Pancreas (tissue), 10 donors: ENCODE measurements at regions not wholly inside any gene's neighbourhood (a gene's known extent, or its start where the extent isn't known, plus 50 kb on each side); places are given as distances from the start of the nearest gene placed in this dataset.
A peak's percentile ranks its signal among the peaks of the same experiment; 100 is the strongest.

Experiments used
- ATAC-seq, 4 donors: fragments of 200-7000 bp; cut with Tn5 transposase; one replicate each; pipeline versions ENCODE4 v1.8.0 to v1.9.1; 2020; ENCODE audit warnings: mild to moderate bottlenecking in 4 of 4, moderate library complexity in 4 of 4
- DNase-seq, 6 donors: peaks; one replicate each; pipeline ENCODE4 v3.0.0-alpha.2; 2020
- FAIRE-seq: peaks from 2 replicates; lab custom pipeline; 2012; peaks lifted over from hg19 to GRCh38; lab: Jason Lieb, UNC
- H3K27ac ChIP-seq, 4 donors: fragments of 200-600 bp; sonication (generic); 1 replicate in 3 of 4; 2 replicates in 1 of 4; pipeline versions ENCODE4 v1.5.0 to v1.8.0; 2020
- H3K27me3 ChIP-seq, 4 donors: fragments of 200-600 bp; one replicate each; pipeline ENCODE4 v1.8.0; 2021
- H3K36me3 ChIP-seq, 3 donors: fragments of 200-600 bp; sonication (generic) in 1 of 3; one replicate each; pipeline versions ENCODE4 v1.5.0 to v1.8.0; 2020 to 2021
- H3K4me1 ChIP-seq, 3 donors: fragments of 200-600 bp; one replicate each; pipeline ENCODE4 v1.8.0; 2021
- H3K4me3 ChIP-seq, 4 donors: fragments of 200-600 bp; sonication (generic) in 2 of 4; one replicate each; pipeline versions ENCODE4 v1.5.0 to v1.8.0; 2020 to 2021
- H3K9me3 ChIP-seq, 4 donors: fragments of 200-600 bp; one replicate each; pipeline ENCODE4 v1.8.0; 2021
- WGBS, 2 donors: extraction: QIAGEN DNeasy Blood & Tissue Kit; methylation state at CpG; one replicate each; pipeline ENCODE4 v1.1.7; 2013; 5-methylcytosine and 5-hydroxymethylcytosine counted together
- intact Hi-C, 3 donors: fragments of 100-400 bp; cut with DNase I; formaldehyde crosslinking; loops; one replicate each; pipeline versions ENCODE4 v1.11.1 to v1.14.2; 2022
- TF ChIP-seq, protein P1 (sequence below), 4 donors: fragments of 200-600 bp; sonication (generic) in 3 of 4; IDR thresholded peaks; one replicate each; pipeline versions ENCODE4 v1.5.0 to v1.8.0; 2021; ENCODE audit warnings: antibody characterized with exemption in 4 of 4
- donor health status: healthy with polysubstance abuse.
- donor health status: DM: no; HTN: no; CAD: no; lungs with moderate emphysema.
- donor health status: DM: no; HTN: no; CAD: no.
- donor health status: control.
- donor health status: control.
- donor health status: Bipolar disorder and iron deficiency.
- donor health status: DM: yes; HTN: yes; CAD: no.
- donor health status: DM: no; HTN: no; CAD: no.
- donor health status: DM: no; HTN: no; CAD: no.
- donor health status: DM: yes; HTN: yes; CAD: no.

GRCh38 chr5:90174236-90174635 lies 235.3 kb downstream of the CETN3 start:
- Histone ChIP-seq H3K4me3 (no peak overlapping the region), H3K36me3 (no peaks in the 10 kb centered on the region), H3K4me1 (peaks cover 0 to 10% (median 0%) of the 10 kb centered on the region in 3 donors), H3K9me3 (no peaks in the 10 kb centered on the region), H3K27me3 (no peaks in the 10 kb centered on the region), H3K27ac (no peak overlapping the region)
- WGBS, 2 donors: 84 to 90% methylated on average over 4 of the region's 4 CpGs
- TF ChIP-seq, protein P1, sequence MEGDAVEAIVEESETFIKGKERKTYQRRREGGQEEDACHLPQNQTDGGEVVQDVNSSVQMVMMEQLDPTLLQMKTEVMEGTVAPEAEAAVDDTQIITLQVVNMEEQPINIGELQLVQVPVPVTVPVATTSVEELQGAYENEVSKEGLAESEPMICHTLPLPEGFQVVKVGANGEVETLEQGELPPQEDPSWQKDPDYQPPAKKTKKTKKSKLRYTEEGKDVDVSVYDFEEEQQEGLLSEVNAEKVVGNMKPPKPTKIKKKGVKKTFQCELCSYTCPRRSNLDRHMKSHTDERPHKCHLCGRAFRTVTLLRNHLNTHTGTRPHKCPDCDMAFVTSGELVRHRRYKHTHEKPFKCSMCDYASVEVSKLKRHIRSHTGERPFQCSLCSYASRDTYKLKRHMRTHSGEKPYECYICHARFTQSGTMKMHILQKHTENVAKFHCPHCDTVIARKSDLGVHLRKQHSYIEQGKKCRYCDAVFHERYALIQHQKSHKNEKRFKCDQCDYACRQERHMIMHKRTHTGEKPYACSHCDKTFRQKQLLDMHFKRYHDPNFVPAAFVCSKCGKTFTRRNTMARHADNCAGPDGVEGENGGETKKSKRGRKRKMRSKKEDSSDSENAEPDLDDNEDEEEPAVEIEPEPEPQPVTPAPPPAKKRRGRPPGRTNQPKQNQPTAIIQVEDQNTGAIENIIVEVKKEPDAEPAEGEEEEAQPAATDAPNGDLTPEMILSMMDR (IDR thresholded peaks at IDR 0.05): no peak
- intact Hi-C loops: no loop called here
- no peak for DNase-seq
- ATAC-seq: no peak
- no peak for FAIRE-seq

DNA sequence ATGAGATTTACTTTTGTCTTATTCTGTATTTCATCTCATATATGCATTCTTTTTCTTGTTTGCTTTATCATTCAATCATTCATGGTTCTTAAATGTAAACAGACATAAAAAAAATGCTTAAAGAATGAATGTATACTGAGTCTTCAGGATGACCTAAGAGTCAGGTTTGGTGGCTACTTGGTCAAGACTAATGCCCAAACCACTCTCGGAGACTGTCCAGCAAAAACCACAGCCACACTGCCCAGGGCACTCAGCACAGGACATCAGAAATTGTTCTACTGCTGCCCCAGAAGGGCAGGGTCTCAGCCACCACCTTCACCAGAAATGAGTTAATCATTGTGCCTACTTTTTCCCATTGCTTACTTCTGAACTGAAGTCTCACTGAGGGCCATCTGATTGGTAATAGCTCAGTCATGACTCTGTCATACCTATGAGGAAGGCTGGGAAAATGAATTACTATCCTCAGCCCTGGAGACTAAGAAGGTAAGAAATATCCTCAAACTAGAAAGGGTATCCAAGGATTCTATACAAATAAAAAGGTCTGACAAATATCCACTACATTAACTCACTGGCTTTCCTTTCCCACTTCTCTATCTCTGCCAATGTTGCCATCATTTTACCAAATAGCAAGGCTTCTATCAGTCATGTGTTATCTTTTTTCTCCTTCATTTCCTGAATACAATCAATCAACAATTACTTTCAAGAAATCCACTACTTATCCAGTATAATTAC lies 236.1 kb downstream of the CETN3 start:
- Histone ChIP-seq H3K4me1 (peaks cover 0 to 13% (median 0%) of the 10 kb centered on the region in 3 donors), H3K27me3 (no peaks in the 10 kb centered on the region), H3K9me3 (no peaks in the 10 kb centered on the region), H3K27ac (no peak overlapping the region), H3K36me3 (no peaks in the 10 kb centered on the region), H3K4me3 (no peak overlapping the region)
- intact Hi-C loops: no loop called here
- ATAC-seq (no peak), DNase-seq (no peak), FAIRE-seq (no peak)
- 83 to 93% methylated on average over 1 of the region's 1 CpG for WGBS, 2 donors
- TF ChIP-seq, protein P1 (IDR thresholded peaks at IDR 0.05): no peak

- H3K9me3 ChIP-seq: no peaks in the 10 kb centered on the region
Observed at GRCh38 chr5:90171466-90171865, 238.1 kb downstream of the CETN3 start.

GRCh38 chr5:90170261-90170660 lies 239.3 kb downstream of the CETN3 start:
- ATAC-seq: peak in 3 of 4 donors; percentile 57 to 82 (median 64)
- no peak for DNase-seq
- Histone ChIP-seq H3K36me3 (no peaks in the 10 kb centered on the region), H3K27ac (no peak overlapping the region), H3K9me3 (no peaks in the 10 kb centered on the region), H3K4me1 (peaks cover 0 to 13% (median 0%) of the 10 kb centered on the region in 3 donors), H3K4me3 (no peak overlapping the region), H3K27me3 (no peaks in the 10 kb centered on the region)
- WGBS, 2 donors: 41 to 43% methylated on average over 1 of the region's 1 CpG
- intact Hi-C loops: no loop called here
- FAIRE-seq: no peak
- TF ChIP-seq, protein P1 (IDR thresholded peaks at IDR 0.05): no peak

More at GRCh38 chr5:90171466-90171865, 238.1 kb downstream of the CETN3 start:
- H3K36me3 ChIP-seq: no peaks in the 10 kb centered on the region
- DNase-seq: no peak
- peak in 1 of 4 donors; percentile 19 for ATAC-seq
- WGBS, 2 donors: 0 to 1% methylated on average over 1 of the region's 1 CpG
- H3K27ac ChIP-seq: no peak overlapping the region
- H3K4me1 ChIP-seq: peaks cover 0 to 13% (median 0%) of the 10 kb centered on the region in 3 donors
- intact Hi-C loops: no loop called here
- TF ChIP-seq, protein P1 (IDR thresholded peaks at IDR 0.05): no peak
- no peaks in the 10 kb centered on the region for H3K27me3 ChIP-seq
- no peak for FAIRE-seq
- no peak overlapping the region for H3K4me3 ChIP-seq

DNA sequence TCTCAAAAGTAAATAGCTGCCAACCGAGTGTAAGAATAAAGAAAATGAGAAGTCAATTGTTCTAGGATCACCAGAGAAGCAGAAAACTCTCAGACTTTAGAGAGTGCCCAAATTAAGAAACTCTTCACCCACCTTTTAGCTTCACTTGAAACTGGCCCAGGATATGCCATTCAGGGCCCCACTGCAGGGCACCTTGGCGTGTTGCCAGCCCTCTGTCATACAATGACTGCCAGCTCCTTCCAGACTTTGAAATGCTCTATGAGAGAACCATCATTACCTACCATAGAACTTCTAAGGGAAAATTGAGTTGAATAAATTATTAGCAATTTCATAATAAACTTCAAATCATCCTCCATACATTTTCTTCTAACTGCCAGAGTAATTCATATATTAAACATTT lies 240.5 kb downstream of the CETN3 start:
- H3K27me3 ChIP-seq: no peaks in the 10 kb centered on the region
- 43 to 44% methylated on average over 2 of the region's 2 CpGs for WGBS, 2 donors
- H3K4me3 ChIP-seq: no peak overlapping the region
- no peak for ATAC-seq
- FAIRE-seq: no peak
- no peak overlapping the region for H3K27ac ChIP-seq
- peak in 2 of 6 donors; percentile 42 to 66 for DNase-seq
- no peaks in the 10 kb centered on the region for H3K9me3 ChIP-seq
- intact Hi-C loops: no loop called here
- H3K36me3 ChIP-seq: no peaks in the 10 kb centered on the region
- peaks cover 0 to 13% (median 0%) of the 10 kb centered on the region in 3 donors for H3K4me1 ChIP-seq
- TF ChIP-seq, protein P1 (IDR thresholded peaks at IDR 0.05): no peak
